ENCODE measurements at regions not wholly inside any gene's neighbourhood (a gene's known extent, or its start where the extent isn't known, plus 50 kb on each side); places are given as distances from the start of the nearest gene placed in this dataset.
A peak's percentile ranks its signal among the peaks of the same experiment; 100 is the strongest.

GRCh38 chr6:149127212-149127611 is 190.3 kb upstream of the TAB2 start:
- DNase-seq (no peak), ATAC-seq (no peak)
- no peak for TF ChIP-seq CTCF (IDR thresholded peaks at IDR 0.05)
- Histone ChIP-seq H3K27me3 (ENCODE audit: low read depth) (no peaks in the 10 kb centered on the region), H3K9me3 (no peaks in the 10 kb centered on the region), H3K4me3 (no peak overlapping the region), H3K4me1 (peaks cover 30% of the 10 kb centered on the region), H3K27ac (no peak overlapping the region), H3K36me3 (no peaks in the 10 kb centered on the region)
- intact Hi-C loops (cut with DNase I) = no loop called here

- Histone ChIP-seq H3K9me3 (no peaks in the 10 kb centered on the region), H3K27me3 (ENCODE audit: low read depth) (no peaks in the 10 kb centered on the region), H3K4me3 (no peak overlapping the region), H3K36me3 (no peaks in the 10 kb centered on the region), H3K27ac (no peak overlapping the region), H3K4me1 (peaks cover 30% of the 10 kb centered on the region)
- TF ChIP-seq CTCF (IDR thresholded peaks at IDR 0.05) = no peak
- ATAC-seq (peak; percentile 32 to 65), DNase-seq (no peak)
- intact Hi-C loops (cut with DNase I) = no loop called here
Observed at GRCh38 chr6:149128489-149129145, 188.9 kb upstream of the TAB2 start.

GRCh38 chr6:149129371-149130077 is 188.0 kb upstream of the TAB2 start:
- H3K9me3 ChIP-seq = no peaks in the 10 kb centered on the region
- H3K36me3 ChIP-seq = no peaks in the 10 kb centered on the region
- H3K27me3 ChIP-seq (ENCODE audit: low read depth) = no peaks in the 10 kb centered on the region
- ATAC-seq (peak; percentile 46 to 48), DNase-seq (no peak)
- no peak overlapping the region for H3K4me3 ChIP-seq
- no peak for TF ChIP-seq CTCF (IDR thresholded peaks at IDR 0.05)
- intact Hi-C loops (cut with DNase I) = no loop called here
- peaks cover 30% of the 10 kb centered on the region for H3K4me1 ChIP-seq
- H3K27ac ChIP-seq = no peak overlapping the region

GRCh38 chr6:149130090-149130489 is 187.4 kb upstream of the TAB2 start:
- no peaks in the 10 kb centered on the region for H3K27me3 ChIP-seq (ENCODE audit: low read depth)
- H3K4me1 ChIP-seq = peaks cover 30% of the 10 kb centered on the region
- no peak for TF ChIP-seq CTCF (IDR thresholded peaks at IDR 0.05)
- DNase-seq (no peak), ATAC-seq (peak in 1 of 2 donors; percentile 12)
- no peak overlapping the region for H3K4me3 ChIP-seq
- intact Hi-C loops (cut with DNase I) = no loop called here
- H3K9me3 ChIP-seq = no peaks in the 10 kb centered on the region
- H3K36me3 ChIP-seq = no peaks in the 10 kb centered on the region
- H3K27ac ChIP-seq = no peak overlapping the region

- TF ChIP-seq CTCF (IDR thresholded peaks at IDR 0.05) = no peak
- intact Hi-C loops (cut with DNase I) = no loop called here
- ATAC-seq = peak; percentile 65 to 67
- H3K4me3 ChIP-seq = no peak overlapping the region
- DNase-seq = no peak
- H3K27me3 ChIP-seq (ENCODE audit: low read depth) = no peaks in the 10 kb centered on the region
- no peaks in the 10 kb centered on the region for H3K36me3 ChIP-seq
- no peak overlapping the region for H3K27ac ChIP-seq
- H3K9me3 ChIP-seq = no peaks in the 10 kb centered on the region
- peaks cover 30% of the 10 kb centered on the region for H3K4me1 ChIP-seq
Observed at GRCh38 chr6:149130508-149130907, 187.0 kb upstream of the TAB2 start.

Data from lower lobe of right lung (tissue), 2 donors.